GM19397 (cell line): ENCODE measurements at regions not wholly inside any gene's neighbourhood (a gene's known extent, or its start where the extent isn't known, plus 50 kb on each side); places are given as distances from the start of the nearest gene placed in this dataset.

ENCODE experiments used
- ATAC-seq: cut with Tn5 transposase; IDR thresholded peaks from one replicate; pipeline ENCODE4 v1.9.1; 2021; ENCODE audit warnings: mild to moderate bottlenecking, moderate library complexity; ENCODE audit not compliant: unreplicated experiment

GRCh38 chr1:99561952-99562351 is 84.0 kb upstream of the PALMD start:
- no peak for ATAC-seq

GRCh38 chr1:99565606-99566289 is 80.2 kb upstream of the PALMD start:
- no peak for ATAC-seq

GRCh38 chr1:99566290-99567021 is 79.5 kb upstream of the PALMD start:
- ATAC-seq, result no peak

GRCh38 chr1:99570486-99571089 is 75.3 kb upstream of the PALMD start:
- no peak for ATAC-seq

GRCh38 chr1:99571092-99571734 is 74.7 kb upstream of the PALMD start:
- no peak for ATAC-seq

GRCh38 chr1:99573431-99574217 is 72.3 kb upstream of the PALMD start:
- no peak for ATAC-seq

GRCh38 chr1:99577313-99577712 is 68.6 kb upstream of the PALMD start:
- ATAC-seq, result no peak

GRCh38 chr1:99579691-99580172 is 66.2 kb upstream of the PALMD start:
- no peak for ATAC-seq

GRCh38 chr1:99580451-99580850 is 65.5 kb upstream of the PALMD start:
- no peak for ATAC-seq

- no peak for ATAC-seq
Measured at GRCh38 chr1:99587008-99587407, 58.9 kb upstream of the PALMD start.

GRCh38 chr1:99589186-99589636 is 56.7 kb upstream of the PALMD start:
- ATAC-seq, result no peak

- ATAC-seq, result no peak
Measured at GRCh38 chr1:99590578-99591209, 55.2 kb upstream of the PALMD start.

GRCh38 chr1:99591886-99592285 is 54.0 kb upstream of the PALMD start:
- no peak for ATAC-seq

GRCh38 chr1:99594205-99594604 is 51.7 kb upstream of the PALMD start:
- no peak for ATAC-seq

GRCh38 chr1:99595041-99595440 is 50.9 kb upstream of the PALMD start:
- ATAC-seq, result no peak

GRCh38 chr1:99595441-99595840 is 50.5 kb upstream of the PALMD start:
- no peak for ATAC-seq
